Endodermal cell (in vitro differentiated cells): ENCODE measurements at regions not wholly inside any gene's neighbourhood (a gene's known extent, or its start where the extent isn't known, plus 50 kb on each side); places are given as distances from the start of the nearest gene placed in this dataset.

Experiments
- DNase-seq: peaks from one replicate; pipeline ENCODE4 v3.0.0-alpha.2; 2017
- H3K27ac ChIP-seq: 2 replicates; pipeline ENCODE4 v1.5.1; 2013; ENCODE audit warnings: mild to moderate bottlenecking, low read depth, low read length, moderate library complexity
- H3K27me3 ChIP-seq: 2 replicates; pipeline ENCODE4 v1.6.1; 2013; ENCODE audit warnings: mild to moderate bottlenecking, low read length, moderate library complexity; ENCODE audit not compliant: insufficient read depth, control insufficient read depth, poor library complexity, severe bottlenecking
- H3K36me3 ChIP-seq: 2 replicates; pipeline ENCODE4 v1.7.0; 2013; ENCODE audit warnings: mild to moderate bottlenecking, low read length, moderate library complexity; ENCODE audit not compliant: control insufficient read depth, insufficient read depth
- H3K4me1 ChIP-seq: one replicate; pipeline ENCODE4 v1.7.0; 2013; ENCODE audit warnings: low read length; ENCODE audit not compliant: control insufficient read depth, insufficient read depth
- H3K4me3 ChIP-seq: 2 replicates; pipeline ENCODE4 v1.5.1; 2013; ENCODE audit warnings: mild to moderate bottlenecking, low read length, moderate library complexity
- H3K9ac ChIP-seq: 2 replicates; pipeline ENCODE4 v1.6.1; 2013; ENCODE audit warnings: mild to moderate bottlenecking, low read length, moderate library complexity; ENCODE audit not compliant: poor library complexity, severe bottlenecking; ENCODE audit errors: extremely low read depth
- H3K9me3 ChIP-seq: 2 replicates; pipeline ENCODE4 v1.6.1; 2013; ENCODE audit warnings: mild to moderate bottlenecking, low read length, moderate library complexity; ENCODE audit not compliant: control insufficient read depth
- H3K27ac Mint-ChIP-seq: 2 replicates; pipeline ENCODE4 v1.8.0; 2020; ENCODE audit warnings: mixed read lengths
- H3K27me3 Mint-ChIP-seq: 2 replicates; pipeline ENCODE4 v1.8.0; 2021; ENCODE audit warnings: mild to moderate bottlenecking, mixed read lengths; ENCODE audit not compliant: insufficient read depth
- H3K36me3 Mint-ChIP-seq: 2 replicates; pipeline ENCODE4 v1.8.0; 2020; ENCODE audit warnings: low read depth, mixed read lengths
- H3K4me1 Mint-ChIP-seq: 2 replicates; pipeline ENCODE4 v1.8.0; 2020; ENCODE audit warnings: mixed read lengths
- H3K4me3 Mint-ChIP-seq: 2 replicates; pipeline ENCODE4 v1.8.0; 2020; ENCODE audit warnings: mild to moderate bottlenecking, moderate library complexity, mixed read lengths
- H3K9me3 Mint-ChIP-seq: 2 replicates; pipeline ENCODE4 v1.8.0; 2020; ENCODE audit warnings: mild to moderate bottlenecking, mixed read lengths
- WGBS, 2 experiments: methylation state at CpG; one replicate each; pipeline versions ENCODE4 v1.1.5 to v1.1.7; 2013; ENCODE audit warnings: missing lambda C conversion rate in 2 of 2, mixed read lengths in 1 of 2; ENCODE audit not compliant: insufficient coverage in 1 of 2, insufficient read length in 1 of 2; 5-methylcytosine and 5-hydroxymethylcytosine counted together
- TF ChIP-seq, protein P1 (sequence below): fragments of 200-600 bp; sonication (generic); conservative IDR thresholded peaks from 2 replicates; pipeline ENCODE4 v1.5.0; 2021; ENCODE audit warnings: antibody characterized with exemption, mild to moderate bottlenecking

DNA sequence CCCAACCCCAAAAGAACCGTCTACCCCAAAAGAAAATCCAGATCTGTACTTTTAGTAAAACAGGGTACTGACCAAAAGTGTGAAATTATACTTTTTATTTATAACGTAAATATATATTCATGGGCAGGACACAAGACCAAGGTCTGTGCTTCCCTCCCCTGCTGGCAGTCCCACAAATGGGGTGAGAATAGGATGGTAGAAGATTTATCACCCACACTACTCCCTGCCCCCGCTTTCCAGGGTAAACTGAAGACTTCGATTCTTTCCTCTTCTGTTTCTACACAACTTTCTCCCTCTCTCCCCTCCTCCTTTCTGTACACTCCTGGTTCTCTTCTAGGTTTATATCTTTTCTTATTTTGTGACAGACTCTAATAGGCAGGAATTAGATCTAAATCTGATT, 79.7 kb downstream of the MDH1 start:
- H3K4me1 ChIP-seq, result peaks cover 4% of the 10 kb centered on the region
- H3K9me3 ChIP-seq, result peaks cover 5% of the 10 kb centered on the region
- H3K27me3 ChIP-seq, result no peaks in the 10 kb centered on the region
- no peak for DNase-seq
- no peak overlapping the region for H3K9ac ChIP-seq
- Mint-ChIP-seq H3K4me1 (peaks cover 18% of the 10 kb centered on the region), H3K27me3 (no peaks in the 10 kb centered on the region), H3K4me3 (no peak overlapping the region), H3K9me3 (peaks cover 2% of the 10 kb centered on the region), H3K27ac (no peak overlapping the region), H3K36me3 (no peaks in the 10 kb centered on the region)
- TF ChIP-seq, protein P1, sequence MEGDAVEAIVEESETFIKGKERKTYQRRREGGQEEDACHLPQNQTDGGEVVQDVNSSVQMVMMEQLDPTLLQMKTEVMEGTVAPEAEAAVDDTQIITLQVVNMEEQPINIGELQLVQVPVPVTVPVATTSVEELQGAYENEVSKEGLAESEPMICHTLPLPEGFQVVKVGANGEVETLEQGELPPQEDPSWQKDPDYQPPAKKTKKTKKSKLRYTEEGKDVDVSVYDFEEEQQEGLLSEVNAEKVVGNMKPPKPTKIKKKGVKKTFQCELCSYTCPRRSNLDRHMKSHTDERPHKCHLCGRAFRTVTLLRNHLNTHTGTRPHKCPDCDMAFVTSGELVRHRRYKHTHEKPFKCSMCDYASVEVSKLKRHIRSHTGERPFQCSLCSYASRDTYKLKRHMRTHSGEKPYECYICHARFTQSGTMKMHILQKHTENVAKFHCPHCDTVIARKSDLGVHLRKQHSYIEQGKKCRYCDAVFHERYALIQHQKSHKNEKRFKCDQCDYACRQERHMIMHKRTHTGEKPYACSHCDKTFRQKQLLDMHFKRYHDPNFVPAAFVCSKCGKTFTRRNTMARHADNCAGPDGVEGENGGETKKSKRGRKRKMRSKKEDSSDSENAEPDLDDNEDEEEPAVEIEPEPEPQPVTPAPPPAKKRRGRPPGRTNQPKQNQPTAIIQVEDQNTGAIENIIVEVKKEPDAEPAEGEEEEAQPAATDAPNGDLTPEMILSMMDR, result no peak
- WGBS, 2 experiments, result 66 to 86% methylated on average over 2 of the region's 4 CpGs
- no peak overlapping the region for H3K27ac ChIP-seq
- H3K36me3 ChIP-seq, result no peaks in the 10 kb centered on the region
- H3K4me3 ChIP-seq, result no peak overlapping the region

DNA sequence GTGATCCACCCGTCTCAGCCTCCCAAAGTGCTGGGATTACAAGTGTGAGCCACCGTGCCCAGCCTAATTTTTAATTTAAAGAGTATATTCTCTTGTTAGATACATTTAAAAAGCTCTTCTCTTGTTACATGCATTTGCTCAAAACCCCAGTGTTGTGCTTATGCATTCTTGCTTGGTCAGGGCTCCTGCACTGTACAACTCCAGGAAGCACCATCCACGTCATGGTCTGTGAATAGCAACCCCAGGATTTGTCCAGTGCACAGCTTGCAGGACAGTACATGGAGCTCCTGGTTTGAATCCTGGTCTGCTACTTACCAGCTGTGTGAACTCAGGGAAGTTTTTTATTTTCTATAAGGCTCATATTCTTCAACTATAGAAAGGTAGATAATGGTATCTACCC, 80.8 kb downstream of the MDH1 start:
- no peaks in the 10 kb centered on the region for H3K36me3 ChIP-seq
- H3K27me3 ChIP-seq, result no peaks in the 10 kb centered on the region
- no peak overlapping the region for H3K27ac Mint-ChIP-seq
- H3K9me3 Mint-ChIP-seq, result no peaks in the 10 kb centered on the region
- H3K9me3 ChIP-seq, result no peaks in the 10 kb centered on the region
- H3K36me3 Mint-ChIP-seq, result no peaks in the 10 kb centered on the region
- no peak overlapping the region for H3K4me3 ChIP-seq
- H3K9ac ChIP-seq, result no peak overlapping the region
- no peak overlapping the region for H3K27ac ChIP-seq
- H3K4me3 Mint-ChIP-seq, result no peak overlapping the region
- H3K27me3 Mint-ChIP-seq, result no peaks in the 10 kb centered on the region
- TF ChIP-seq, protein P1, result no peak
- H3K4me1 Mint-ChIP-seq, result peaks cover 19% of the 10 kb centered on the region
- no peak for DNase-seq
- 95% methylated on average over 3 of the region's 3 CpGs; no CpG with 5 or more reads in 1 of the 2 experiments for WGBS, 2 experiments
- H3K4me1 ChIP-seq, result peaks cover 4% of the 10 kb centered on the region

DNA sequence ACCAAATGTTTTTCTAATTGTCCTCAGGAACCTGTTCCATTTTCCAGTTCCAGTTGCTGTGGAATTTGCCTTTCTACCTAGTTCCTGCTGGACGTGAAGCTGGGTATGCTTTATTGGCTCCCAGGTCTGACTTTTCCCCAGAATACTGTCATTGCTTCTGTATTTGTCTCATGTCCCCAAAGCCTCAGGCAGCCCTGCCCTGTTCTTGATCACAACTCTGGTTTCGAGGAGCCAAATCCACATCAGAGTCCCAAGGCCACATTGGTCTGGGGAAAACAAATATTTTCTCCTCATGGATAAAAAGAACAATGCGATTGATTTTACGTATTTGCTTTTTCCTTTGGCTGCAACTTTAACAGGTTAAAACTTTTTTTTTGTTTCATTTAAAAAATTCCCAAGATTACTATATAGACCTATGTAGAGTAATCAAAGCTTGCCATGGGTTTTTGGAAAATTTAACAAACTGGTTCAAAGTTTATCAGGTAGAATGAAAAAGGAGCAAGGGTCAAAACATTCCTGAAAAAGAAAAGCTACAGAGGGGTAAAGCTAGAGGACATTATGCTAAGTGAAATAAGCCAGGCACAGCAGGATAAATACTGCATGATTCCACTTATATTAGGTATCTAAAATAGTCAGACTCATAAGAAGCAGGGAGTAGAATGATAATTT, 85.2 kb downstream of the MDH1 start:
- Histone ChIP-seq H3K36me3 (no peaks in the 10 kb centered on the region), H3K4me3 (no peak overlapping the region), H3K4me1 (peaks cover under 1% of the 10 kb centered on the region), H3K9ac (no peak overlapping the region), H3K27ac (no peak overlapping the region), H3K9me3 (no peaks in the 10 kb centered on the region), H3K27me3 (no peaks in the 10 kb centered on the region)
- no peaks in the 10 kb centered on the region for H3K36me3 Mint-ChIP-seq
- no peaks in the 10 kb centered on the region for H3K27me3 Mint-ChIP-seq
- H3K9me3 Mint-ChIP-seq, result no peaks in the 10 kb centered on the region
- WGBS, 2 experiments, result 86 to 94% methylated on average over 2 to 4 of the region's 4 CpGs
- no peak overlapping the region for H3K4me3 Mint-ChIP-seq
- no peak overlapping the region for H3K27ac Mint-ChIP-seq
- TF ChIP-seq, protein P1, result no peak
- peaks cover 3% of the 10 kb centered on the region for H3K4me1 Mint-ChIP-seq
- DNase-seq, result no peak
